Head of caudate nucleus (tissue), 42 donors: ENCODE measurements at regions not wholly inside any gene's neighbourhood (a gene's known extent, or its start where the extent isn't known, plus 50 kb on each side); places are given as distances from the start of the nearest gene placed in this dataset.

Source experiments
- DNase-seq, 42 donors: peaks; one replicate each; pipeline versions ENCODE4 v3.0.0 to v3.0.0-alpha.2; 2020 to 2021; ENCODE audit warnings: mixed read lengths in 7 of 42
- intact Hi-C: fragments of 100-400 bp; cut with DNase I; formaldehyde crosslinking; loops from one replicate; pipeline ENCODE4 v1.15.0; 2022

DNA sequence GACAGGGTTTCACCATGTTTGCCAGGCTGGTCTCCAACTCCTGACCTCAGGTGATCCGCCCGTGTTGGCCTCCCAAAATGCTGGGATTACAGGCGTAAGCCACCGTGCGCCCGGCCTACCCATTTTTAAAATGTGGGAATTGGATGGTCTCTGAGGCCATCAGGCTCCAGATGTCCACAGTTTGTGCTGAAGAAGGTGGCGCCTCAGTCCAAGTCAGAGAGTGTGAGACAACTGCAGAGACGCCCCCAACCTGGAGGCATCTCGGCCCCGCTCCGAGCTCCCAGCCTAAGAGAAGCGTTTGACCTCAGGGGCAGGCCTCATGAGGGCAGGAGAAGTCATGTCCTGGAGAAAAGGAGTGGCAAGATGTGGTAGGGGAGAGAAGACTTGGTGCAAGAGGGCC is 146.5 kb downstream of the MRM1 start:
- no peak for DNase-seq
- intact Hi-C loops, result no loop called here

DNA sequence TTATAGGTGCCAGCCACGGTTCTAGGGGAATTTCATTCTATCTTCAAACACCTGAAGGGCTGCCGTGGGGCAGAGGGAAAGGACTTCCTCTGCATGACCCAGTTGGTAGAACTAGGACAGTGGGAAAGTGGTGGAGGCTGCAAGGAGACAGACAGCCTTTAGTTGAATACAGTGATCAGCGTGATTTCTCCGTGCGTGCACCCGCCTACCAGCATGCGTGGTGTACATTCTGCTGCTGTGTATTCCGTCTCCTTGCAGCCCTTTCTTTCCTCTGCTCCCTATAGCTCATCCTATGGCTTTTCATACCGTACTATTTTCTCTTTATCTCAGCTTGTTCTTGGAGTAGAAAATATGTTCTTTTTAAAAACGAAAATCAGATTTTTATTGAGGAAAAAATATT is 146.9 kb downstream of the MRM1 start:
- DNase-seq, result no peak
- intact Hi-C loops, result no loop called here

DNA sequence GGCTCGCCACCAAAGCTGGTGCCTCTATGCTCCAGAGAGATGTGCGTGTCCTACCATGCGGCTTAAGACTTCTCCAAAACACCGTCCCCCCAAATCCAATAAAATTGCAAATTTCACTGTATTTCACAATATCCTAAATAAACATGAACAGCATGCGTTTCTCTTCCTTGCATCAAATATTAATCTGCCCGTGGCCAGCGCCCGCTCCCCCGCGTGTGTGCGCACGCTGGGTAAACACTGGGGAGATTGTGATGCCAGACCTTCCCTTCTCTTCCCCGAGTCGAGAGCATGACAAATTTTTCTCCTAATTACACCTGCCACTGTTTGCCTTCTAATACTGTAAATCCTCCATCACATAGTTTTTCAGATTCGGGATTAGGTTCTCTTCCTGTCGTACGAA is 148.1 kb downstream of the MRM1 start:
- intact Hi-C loops, result no loop called here
- no peak for DNase-seq

DNA sequence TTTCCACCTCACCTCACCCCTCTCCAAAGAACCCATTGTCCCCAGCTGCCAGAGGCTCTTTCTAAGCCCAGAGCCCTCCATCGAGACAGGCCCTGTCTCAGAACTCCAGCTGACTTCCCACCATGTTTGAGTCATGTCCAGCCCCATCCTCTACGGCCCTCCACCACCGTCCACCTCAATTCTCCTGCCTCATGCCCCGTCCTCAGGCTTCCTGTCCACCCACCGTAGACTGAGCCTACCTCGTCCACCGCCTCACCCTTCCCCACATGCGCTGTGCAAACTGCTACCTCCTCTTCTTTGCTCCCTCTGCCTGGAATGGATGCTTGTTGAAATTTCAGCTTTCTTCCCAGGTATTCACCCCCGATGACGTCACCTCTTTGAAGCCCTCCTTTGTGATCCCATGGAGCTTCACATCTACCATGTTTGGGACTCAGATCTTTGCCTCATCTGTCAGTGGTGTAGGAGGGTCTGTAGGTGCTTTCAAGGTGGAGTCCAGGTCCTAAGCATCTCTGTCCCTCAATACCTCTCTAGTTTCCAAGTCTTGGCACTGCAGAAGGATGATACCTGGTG is 149.0 kb downstream of the MRM1 start:
- intact Hi-C loops, result no loop called here
- DNase-seq, result no peak

DNA sequence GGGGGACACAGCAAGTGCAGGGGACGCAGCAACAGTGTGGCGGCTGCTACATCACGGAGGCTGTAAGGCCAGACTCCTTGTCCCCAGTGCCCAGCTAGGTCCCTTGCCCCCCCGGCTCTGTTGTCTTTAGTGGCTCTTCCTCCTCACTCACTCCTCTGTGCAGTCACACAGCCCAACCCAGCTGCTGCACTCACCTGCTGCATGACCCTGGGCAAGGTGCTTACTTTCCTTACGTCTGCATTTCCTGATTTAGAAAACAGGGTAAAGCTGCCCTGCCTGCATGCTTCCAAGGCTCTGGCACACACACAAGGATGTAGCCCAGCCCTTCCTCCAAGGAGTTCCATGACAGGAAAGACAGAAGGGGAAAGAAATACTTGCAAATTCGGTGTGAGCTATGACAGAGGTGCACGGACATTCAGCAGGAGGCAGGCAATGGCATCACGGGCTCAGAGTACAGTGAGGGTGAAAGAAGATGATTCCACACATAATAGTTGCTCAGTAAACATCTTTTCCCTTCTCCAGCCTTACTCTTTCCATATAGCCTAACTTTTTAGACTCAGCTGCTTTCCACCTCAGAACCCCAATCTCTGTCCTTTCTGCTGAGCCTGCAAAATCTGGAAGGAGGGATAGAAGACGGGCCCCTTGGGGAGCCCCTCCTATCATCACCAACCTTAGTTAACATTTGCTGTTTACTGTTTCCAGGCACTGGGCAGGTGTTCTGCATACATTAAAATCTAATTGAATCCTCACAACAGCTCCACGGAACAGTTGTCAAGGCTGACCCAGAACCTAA is 150.9 kb downstream of the MRM1 start:
- intact Hi-C loops, result no loop called here
- DNase-seq, result no peak

DNA sequence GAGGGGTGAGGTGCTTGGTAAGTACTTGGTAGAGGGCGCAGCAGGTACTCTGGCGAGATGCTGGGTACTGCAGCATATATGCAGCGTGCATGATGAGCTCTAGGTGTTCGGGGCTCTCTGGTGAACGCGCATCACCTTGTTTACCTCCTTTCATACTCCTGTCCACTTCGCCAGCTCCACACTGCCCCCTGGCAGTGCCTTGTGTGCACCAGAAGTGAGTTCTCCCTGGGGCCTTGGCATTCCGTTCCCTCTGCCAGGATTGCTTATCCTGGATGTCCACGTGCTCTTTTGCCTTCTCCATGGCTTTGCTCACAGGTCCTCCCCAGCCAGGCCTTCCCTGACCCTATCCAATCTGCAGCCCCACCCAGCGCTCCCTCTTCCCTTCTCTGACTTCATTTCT is 154.2 kb downstream of the MRM1 start:
- no peak for DNase-seq
- intact Hi-C loops, result no loop called here

DNA sequence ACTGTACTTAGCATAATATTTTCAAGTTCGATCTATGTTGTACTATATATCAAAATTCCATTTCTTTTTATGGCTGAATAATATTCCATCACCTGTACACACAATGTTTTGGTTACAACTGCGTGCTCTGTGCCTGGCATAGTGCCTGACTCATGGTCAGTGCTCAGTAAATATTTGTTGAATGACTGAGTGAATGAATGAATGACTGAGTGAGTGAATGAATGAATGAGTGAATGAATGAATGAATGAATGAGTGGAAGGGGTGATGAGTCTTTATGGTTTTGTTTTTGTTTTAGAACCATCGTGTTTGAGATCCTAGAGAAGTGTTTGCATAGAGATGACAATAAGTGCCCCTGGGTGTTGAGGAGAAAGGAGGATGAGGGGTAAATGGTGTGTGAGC is 155.3 kb downstream of the MRM1 start:
- no peak for DNase-seq
- intact Hi-C loops, result no loop called here

DNA sequence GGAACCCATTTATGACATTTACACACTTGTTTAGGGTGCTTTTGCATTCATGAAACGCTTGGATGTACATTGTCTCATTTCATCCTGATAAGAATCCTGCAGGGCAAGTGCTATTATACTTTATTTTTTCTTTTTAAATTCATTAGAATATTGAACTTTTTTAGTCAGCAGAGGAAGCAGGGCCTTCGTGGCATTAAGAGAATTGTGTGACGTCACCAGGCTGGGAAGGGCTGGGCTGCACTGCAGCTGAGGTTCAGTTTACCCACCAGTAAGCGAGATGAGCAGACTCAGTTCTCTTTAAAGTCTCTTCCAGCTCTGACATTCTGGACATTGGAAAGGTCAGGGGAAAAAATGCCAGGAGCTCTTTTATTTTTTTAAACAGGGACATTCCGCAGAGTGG is 159.0 kb downstream of the MRM1 start:
- intact Hi-C loops, result no loop called here
- DNase-seq, result no peak

DNA sequence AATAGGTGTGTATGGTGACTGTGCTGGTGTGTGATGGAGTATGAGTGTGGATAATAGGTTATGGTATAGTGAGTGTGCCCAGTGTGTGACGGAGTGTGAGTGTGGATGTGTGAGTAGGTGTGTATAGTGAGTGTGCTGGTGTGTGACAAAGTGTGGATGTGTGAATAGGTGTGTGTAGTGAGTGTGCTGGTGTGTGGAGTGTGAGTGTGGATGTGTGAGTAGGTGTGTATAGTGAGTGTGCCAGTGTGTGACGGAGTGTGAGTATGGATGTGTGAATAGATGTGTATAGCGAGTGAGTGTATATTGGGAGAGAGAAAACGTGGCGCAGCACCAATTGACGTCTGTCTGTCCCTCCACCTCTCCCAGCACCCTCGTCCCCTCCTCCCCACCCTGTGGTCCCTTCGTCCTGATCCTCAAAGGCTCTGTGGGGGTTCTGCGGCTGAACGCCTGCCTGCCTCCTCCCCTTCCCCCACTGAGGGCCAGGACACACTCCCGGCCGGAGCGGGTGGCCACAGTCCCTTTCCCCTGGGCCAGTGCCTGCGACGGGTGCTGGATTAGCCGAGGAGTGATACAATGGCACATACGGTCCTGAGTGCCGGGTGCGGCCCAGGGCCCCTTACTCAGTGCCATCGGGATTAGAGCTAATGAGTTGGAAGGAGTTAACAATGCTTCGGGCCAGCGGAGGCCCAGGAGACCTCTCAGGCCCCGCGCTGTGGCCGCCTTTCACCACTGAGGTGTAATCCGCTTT is 160.0 kb downstream of the MRM1 start:
- intact Hi-C loops, result no loop called here
- DNase-seq, result no peak

DNA sequence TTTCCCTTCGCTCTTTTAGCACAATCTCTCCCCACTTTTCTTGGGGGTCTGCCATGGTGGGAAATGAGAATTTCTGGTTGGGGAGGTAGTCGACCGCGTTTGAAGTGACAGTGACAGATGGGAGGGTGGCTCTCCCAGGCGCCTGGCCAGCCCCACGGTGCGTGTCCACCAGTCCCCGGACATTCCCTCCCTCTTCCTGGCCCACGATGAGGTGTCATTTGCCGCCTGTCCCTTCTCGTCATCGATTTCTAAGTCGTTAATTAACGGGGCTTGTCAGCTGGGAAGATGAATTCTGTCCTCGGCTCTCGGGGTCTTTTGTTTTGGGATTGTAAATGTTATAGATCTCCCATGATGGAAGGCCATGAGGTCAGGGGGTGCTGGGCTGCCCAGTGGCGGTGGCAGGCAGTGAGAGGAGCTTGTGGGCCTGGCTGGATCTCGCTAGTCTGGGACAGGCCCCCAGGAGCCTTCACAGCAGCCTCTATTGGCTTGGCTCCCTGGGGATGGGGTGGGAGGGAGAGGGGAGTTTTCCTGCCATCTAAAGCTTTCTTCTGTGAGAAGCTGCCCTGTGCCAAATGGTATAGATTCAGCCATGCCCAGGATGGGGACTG is 164.2 kb downstream of the MRM1 start:
- no peak for DNase-seq
- intact Hi-C loops, result no loop called here

DNA sequence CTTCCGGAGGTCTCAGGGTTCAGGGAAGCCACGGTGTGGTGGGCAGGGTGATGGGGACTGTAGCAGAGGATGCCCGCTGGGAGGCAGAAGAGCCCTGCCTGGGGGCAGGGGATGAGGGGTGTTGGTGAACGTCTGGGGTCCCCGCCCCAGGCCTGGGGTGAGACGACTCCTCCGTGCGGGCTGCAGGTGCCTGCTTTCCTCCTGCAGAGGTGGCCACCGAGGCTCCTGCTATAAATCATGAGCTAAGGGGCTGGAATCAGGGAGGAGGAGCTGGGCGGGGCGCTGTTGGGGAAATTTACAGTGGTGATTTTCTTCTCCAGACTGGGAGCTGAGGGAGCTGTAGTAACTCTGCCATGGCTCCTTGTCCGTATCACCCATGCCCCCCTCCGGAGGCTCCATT is 167.0 kb downstream of the MRM1 start:
- no peak for DNase-seq
- intact Hi-C loops, result no loop called here

DNA sequence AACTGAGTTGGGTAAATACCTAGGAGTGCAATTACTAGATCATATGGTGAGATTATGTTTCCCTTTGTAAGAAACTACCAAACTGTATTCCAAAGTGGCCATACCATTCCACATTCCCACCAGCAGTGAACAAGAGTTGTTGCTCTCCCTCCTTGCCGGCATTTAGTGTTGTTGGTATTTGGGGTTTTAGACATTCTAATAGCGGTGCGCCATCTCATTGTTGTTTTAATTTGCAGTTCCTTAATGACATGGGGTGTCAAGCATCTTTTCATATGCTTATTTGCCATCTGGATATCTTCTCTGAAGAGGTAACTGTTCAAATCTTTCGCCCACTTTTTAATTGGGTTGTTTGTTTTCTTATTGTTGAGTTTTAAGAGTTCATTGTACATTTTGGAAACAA is 164.2 kb upstream of the LHX1 start:
- no peak for DNase-seq
- intact Hi-C loops, result no loop called here

DNA sequence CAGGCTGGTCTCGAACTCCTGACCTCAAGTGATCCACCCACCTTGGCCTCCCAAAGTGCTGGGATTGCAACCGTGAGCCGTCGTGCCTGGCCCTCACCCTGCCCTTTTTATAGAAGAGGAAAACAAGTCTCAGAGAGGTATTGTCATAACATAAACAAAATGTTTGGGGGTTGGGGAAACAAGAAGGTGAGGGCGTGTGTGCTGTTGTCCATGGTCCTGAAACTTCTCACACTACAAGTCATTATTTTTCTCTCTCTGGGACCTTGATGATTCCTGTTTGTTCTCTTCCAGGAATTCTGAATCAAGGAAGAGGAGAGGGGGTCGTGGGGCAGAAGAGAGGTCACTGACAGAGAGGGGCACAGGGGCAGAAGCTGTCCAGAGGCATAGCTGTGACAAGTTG is 160.2 kb upstream of the LHX1 start:
- intact Hi-C loops, result no loop called here
- no peak for DNase-seq

DNA sequence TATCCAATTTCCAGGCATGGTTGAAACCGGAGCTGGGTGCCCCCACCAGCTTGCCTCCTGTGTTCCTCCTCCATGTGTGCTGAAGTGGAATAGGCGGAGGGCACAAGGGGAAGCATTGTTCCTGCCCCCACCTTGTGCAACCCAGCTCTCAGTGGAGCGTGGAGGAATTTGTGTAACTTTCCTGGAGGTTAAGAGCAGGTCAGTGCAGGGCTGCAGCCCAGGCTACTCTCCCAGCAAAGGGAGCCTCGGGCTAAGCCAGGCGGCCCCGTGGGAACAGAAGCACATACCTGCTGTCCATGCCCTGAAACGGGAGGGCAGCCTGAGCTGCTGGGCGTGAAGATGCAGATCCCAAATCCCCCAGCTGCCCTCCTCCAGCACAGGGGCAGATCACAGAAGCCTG is 158.8 kb upstream of the LHX1 start:
- DNase-seq, result no peak
- intact Hi-C loops, result no loop called here

DNA sequence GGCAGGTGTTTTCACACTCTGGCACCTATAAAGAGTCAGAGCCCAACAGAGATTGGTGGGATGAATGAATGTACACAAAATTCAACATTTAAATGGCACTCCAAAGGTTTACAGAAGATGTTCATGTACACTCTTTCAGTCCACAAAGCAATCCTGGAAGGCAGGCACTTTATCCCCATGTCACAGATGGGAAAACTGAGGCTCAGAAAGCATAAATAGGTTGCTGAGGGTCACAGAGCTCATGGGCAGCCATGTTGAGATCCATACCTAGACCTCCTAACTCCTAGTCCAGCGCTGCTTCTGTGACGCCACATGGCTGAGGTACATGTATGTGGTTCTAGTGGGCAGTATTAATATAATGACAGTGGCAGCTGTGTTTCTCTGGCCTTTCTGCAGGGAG is 157.7 kb upstream of the LHX1 start:
- no peak for DNase-seq
- intact Hi-C loops, result no loop called here

DNA sequence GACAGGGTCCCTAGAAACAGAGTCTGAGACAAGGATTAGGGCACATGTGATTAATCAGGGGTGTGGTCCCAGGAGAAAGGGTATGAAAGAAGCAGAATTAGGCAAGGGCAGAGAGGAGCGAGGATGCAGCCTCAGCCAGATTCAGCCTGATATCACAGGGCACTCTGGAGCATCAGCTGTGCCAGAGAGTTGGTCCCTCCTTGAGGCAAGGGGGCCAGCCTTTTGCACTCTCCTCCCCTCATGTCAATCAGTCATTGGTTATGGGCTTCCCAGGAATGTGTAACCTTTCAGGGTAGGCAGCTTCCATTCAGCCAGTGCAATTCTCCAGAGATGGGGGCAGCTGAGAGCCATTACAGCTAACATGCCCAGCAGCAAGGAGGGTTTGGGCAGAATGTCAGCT is 152.6 kb upstream of the LHX1 start:
- DNase-seq, result no peak
- intact Hi-C loops, result no loop called here

DNA sequence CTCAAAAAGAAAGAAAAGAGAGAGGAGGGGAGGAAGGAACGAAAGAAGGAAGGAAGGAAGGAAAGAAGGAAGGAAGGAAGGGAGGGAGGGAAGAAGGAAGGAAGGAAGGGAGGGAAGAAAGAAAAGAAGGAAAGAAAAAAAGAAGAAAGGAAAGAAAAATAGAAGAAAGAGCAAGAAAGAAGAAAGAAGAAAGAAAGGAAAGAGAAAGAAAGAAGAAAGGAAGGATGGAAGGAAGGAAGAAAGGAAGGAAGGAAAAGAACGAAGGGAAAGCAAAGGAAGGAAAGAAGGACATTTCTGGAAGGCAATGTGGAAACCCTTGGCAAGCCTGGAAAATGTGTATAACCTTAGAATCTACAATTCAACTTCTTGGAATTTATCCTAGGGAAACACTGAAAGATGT is 150.4 kb upstream of the LHX1 start:
- DNase-seq, result no peak
- intact Hi-C loops, result no loop called here

DNA sequence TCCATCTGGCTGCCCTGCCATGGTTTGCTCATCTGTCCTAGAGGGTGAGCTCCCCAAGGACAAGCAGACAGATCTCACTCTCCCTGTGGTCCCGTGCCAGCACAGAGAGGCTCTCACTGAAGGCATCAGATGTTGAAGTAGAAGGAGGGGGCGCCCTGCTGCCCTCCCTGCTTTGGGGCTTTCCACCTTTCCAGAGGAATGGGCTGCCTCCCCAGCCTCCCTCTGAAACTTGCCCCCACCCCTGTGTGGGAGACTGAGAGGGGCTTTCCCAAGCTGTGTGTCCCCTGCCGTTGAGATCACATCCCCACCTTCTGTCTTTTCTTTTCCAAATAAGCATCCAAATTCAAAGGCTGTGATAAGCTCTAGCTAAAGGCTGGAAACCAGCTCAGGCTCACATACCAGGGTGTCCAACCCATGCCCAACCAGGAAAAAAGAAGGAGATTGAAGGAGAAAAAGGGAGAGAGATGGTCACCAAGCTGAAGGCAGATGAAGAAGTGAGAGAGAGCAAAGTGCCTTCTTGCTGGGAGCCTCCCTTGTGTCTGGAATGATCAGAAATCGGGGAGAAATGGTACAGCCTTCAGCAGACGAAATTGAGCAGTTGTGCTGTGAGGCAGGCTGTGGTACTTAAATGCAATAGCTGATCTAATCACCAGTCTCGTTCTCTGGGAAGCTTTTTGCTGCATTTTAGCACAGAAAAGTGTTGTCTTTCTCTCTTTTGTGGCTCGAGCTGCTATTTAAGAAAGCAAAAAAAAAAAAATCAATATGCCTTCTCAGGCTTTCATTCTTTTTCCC is 145.9 kb upstream of the LHX1 start:
- intact Hi-C loops, result no loop called here
- no peak for DNase-seq

DNA sequence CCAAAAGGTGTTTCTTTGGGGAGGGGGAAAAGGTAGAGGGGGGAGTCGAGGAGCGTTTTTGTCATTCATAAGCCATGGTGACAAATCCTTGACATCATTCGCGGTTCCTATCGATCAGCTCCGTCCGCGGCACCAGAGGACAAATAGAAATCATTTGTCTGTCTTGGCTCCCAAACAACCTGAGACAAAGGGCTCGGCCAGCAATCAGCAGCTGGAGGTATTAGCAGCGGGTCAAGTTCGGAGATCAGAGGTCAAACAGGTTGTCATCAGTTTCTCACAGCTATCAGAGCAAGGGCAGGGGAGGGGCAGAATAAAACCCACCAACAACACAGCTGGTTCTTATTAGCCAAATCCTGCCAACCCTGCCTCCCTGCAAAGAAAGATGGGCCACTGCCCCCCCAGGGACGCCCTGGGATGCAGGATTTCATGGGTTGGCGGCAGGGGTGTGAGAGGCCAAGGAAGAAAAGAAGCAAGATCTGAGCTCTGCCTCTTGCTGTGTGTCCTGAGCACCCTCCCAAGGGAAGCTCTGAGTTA is 145.3 kb upstream of the LHX1 start:
- intact Hi-C loops, result no loop called here
- DNase-seq, result no peak
